NAMALWA (cell line): ENCODE measurements at regions not wholly inside any gene's neighbourhood (a gene's known extent, or its start where the extent isn't known, plus 50 kb on each side); places are given as distances from the start of the nearest gene placed in this dataset.
A peak's percentile ranks its signal among the peaks of the same experiment; 100 is the strongest.

Source experiments
- DNase-seq: peaks from one replicate; pipeline ENCODE4 v3.0.0-alpha.2; 2015; ENCODE audit warnings: low spot score

DNA sequence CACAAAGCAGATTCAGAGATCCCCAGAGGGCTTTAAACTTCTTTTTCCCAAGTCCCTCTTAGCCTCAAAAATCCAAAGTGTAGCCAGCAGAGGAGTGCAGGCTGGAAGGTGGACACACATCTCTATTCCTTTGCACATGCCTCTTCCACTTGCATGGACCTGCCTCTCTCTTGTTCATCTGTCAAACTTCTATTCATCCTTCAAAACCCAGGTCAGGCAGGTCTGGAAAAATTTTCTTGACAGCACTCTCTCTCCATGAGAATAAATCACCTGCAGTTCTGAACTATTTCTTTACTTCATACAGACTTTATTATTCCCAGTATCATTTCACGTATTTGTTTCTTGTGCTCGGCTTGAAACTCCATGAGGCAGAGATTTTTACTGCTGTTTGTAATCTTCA, 127.5 kb downstream of the SS18 start:
- no peak for DNase-seq

GRCh38 chr18:25962176-25962575, 128.2 kb downstream of the SS18 start:
- no peak for DNase-seq

DNA sequence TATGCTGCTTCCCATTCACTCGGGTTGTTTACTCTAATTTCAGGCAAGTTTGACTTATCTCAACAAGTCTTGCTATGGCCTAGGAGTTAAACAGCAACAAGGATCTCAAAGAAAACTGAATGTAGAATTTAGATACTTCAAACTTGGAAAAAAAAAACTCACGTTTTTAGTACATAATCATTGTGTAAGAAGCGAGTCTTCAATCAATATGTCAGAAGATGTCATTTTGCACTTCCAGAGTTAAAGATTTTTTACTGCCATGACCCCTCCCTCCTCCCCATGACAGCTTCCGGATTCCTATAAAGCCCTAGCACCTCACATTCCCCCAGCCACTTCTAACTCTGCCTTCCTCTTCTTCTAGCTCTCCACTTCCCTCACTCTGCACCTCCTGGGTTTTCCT, 133.4 kb downstream of the SS18 start:
- no peak for DNase-seq

DNA sequence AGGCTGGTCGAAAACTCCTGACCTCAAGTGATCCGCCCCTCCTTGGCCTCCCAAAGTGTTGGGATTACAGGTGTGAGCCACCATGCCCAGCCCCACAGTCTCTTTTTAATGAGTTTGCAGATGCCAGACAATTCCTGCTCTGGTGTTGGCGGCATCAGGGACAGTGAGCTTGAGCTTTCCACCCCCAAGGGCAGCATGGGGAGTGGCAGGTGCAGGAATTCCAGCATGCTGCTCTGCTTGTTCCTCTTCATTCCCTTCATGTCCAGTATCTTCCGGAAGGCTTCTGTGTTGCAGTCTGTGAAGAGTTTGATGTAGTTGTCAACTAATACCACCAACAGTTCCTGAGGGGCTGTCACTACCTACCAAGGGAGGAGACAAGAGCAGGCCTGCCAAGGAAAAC, 137.3 kb downstream of the SS18 start:
- no peak for DNase-seq

- no peak for DNase-seq
Observed at GRCh38 chr18:25950321-25950720, 140.1 kb downstream of the SS18 start.

GRCh38 chr18:25946540-25946939, 143.9 kb downstream of the SS18 start:
- no peak for DNase-seq

DNA sequence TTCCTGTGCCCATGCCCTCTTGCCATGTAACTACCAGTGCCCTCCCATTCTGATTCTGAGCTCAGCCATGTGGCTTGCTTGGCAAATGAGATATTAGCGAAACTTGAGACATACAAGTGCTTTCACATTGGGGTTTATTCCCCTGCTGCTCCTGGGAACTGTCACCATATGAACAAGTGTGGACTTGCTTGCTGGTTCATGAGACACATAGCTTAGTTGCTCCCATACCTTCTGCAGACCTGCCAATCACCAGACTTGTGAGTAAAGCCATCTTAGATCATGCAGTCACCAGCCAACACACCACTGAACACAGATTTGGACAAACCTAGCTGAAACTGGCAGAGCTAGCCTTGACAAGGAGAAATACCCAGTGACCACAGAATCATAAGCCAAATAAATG, 155.1 kb downstream of the SS18 start:
- DNase-seq = no peak

DNA sequence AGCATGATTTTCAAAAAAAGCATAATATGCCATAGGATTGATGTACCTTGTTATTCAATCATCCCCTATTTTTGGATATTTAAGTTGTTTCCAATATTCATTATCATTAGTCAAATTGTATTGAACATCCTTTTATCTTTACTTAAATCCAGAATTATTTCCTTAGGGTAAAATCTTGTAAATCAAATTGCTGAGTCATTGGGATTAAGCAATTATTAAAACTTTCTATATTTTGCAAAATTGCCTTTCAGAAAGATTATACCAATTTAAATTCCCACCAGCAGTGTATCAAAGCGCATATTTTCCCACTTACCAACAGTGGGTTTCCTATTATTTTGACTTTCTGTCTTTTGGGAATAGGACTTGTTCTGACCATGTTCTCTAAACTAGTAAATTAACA, 159.3 kb downstream of the SS18 start:
- DNase-seq = no peak

- no peak for DNase-seq
Observed at GRCh38 chr18:25929787-25930186, 160.6 kb downstream of the SS18 start.

DNA sequence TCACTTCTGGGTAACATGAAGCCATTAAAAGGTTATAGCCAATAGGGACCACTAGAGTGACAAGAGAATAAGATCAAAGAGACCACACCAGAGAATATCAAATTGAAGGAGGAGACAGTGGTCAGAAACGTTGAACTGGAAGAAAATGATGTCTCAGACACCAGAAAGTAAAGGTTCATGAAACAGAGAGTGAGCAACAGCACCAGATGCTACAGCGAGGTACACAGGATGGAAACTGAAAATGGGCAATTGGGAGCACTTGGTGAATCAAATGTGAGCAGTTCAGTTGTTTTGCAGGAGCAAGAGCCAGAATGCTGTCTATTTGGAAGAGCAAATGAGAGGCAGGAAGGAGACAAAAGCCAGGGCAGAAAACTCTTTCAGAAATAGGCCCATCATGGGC, 162.6 kb downstream of the SS18 start:
- no peak for DNase-seq

- DNase-seq = no peak
Observed at GRCh38 chr18:25923193-25923592, 167.2 kb downstream of the SS18 start.

DNA sequence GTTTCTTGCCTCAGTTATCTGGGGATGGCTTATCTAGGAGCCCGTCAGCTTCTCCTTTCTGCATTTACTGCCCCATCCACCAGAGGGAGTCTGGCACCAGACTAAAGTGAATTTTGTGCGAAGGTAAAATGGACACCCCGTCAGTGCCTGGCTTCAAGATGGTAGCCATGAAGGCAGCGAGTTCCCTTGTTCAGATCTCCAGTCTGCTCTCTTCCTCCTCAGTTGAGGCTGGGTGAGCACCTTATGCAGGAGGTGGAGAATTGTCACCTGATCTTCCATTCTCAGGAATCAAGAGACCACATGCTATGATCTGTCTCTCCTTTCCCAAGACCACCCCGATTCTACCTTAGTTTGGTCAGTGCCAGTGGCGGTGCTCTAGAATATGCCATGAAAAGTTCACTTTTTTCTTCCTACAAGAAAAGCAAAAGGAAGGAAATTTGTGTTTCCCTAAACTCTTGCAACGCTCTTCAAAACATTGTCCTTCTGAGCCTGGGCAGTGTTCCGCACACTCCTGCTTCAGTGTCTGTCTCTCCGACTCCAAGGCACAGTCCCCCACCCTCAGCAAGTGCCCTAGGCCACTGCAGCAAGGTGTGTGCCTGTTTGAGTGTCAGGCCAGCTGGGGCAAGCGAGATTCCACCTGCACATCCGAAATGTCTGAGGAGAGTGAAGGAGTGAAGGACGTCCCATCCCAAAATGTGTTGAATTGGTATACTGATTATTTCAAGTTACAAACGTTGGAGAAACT, 168.6 kb downstream of the SS18 start:
- DNase-seq = peak; percentile 91

DNA sequence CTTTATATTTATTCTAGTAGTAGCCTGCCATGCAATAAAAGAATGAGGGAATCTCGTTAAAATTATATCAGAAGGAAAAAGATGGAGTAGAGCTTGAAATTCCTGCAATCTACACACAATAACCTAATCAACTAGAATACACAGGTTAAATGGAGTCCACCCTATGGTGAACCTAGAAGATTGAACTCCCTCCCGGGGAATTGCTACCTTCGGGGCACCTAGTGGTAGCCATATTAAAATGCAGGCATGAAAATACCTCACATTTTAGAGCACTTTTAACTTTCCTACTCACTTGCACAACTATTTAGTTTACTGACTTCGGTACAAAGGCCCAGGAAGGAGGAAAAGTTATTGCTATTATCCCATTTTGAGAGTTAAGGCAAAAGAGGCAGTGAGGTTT, 174.5 kb downstream of the SS18 start:
- peak; percentile 42 for DNase-seq

DNA sequence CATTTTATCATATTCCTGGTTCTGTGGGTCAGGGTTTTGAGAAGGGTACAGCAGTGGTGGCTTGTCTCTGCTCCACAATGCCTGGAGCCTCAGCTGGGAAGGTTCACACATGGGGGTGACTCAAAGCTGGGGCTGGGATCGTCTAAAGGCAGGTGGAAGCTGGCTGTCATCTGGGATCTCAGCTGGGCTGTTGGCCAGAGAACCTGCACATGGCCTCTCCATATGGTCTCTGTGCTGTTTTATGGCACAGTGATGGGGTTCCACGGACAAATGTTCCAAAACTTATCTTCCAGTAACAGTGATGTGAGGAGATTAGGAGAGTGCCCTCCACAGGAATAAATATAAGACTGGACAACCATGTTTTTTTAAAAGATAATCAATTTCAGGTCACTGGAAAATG, 191.4 kb downstream of the SS18 start:
- no peak for DNase-seq

GRCh38 chr18:25896956-25897355, 193.5 kb downstream of the SS18 start:
- no peak for DNase-seq

- peak; percentile 68 for DNase-seq
Observed at GRCh38 chr18:25896178-25896780, 194.1 kb downstream of the SS18 start.

- DNase-seq = no peak
Observed at GRCh38 chr18:25895518-25895917, 194.9 kb downstream of the SS18 start.

DNA sequence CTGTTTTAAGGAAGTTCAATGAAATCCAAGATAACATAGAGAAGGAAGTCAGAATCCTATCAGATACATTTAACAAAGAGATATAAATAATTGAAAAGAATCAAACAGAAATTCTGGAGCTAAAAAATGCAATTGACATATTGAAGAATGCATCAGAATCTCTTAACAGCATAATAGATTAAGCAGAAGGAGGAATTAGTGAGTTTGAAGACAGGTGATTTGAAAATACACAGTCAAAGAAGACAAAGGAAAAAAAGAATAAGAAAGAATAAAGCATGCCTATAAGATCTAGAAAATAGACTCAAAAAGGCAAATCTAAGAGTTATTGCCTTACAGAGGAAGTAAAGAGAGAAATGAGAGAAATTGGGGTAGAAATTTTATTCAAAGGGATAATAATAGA, 204.1 kb downstream of the SS18 start:
- no peak for DNase-seq

DNA sequence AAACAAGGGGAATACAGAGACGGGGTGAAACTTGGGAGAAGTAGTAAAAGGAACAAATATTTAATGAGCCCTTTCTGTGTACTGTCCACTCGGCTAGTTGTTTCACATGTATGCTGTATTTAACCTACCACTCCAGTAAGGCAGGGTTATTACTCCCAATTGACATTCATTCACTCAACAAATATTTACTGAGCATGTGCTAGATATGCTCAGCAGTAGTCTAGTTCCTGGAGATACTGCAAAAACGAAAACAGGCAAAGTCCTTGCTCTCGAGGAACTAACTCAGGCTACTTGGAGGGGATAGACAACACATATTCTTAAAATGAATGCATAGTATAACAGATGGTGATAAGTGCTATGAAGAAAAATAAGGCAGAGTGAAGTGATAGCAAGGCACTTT, 207.3 kb downstream of the SS18 start:
- no peak for DNase-seq

DNA sequence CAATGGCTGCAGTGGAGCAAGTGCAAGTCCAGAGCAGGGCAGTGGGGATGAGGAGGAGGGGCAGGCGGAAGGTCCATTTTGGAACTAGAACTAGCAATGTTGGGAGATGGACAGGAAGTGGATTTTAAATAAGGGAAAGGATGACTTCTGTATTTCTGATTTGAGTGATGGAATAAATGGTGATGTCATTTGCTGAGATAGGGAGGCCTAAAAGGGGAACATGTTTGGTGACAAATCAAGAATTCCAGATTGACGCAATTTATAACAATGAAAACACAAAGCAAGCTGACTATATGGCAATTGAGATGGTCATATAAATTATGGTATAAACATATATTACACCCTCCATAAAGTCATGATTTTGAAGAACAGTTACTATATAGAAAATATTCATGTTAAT, 209.3 kb downstream of the SS18 start:
- no peak for DNase-seq

DNA sequence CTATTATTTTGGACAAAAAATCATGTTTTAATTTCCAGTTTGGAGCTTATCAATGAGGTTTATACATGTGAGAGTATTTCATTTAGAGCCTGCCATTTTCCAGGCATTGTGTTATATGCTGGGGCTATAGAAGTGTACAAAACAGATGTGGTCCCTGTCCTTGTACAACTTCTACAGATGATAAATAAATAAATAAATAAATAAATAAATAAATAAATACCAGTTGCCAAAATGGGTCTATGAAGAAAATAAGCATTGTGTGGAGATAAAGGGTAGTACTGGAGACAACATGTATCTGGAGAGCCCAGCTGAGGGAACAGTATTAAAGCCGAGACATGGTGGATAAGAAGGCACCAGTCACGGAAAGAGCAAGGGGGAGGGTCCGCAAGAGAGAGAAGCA, 210.0 kb downstream of the SS18 start:
- DNase-seq = no peak

DNA sequence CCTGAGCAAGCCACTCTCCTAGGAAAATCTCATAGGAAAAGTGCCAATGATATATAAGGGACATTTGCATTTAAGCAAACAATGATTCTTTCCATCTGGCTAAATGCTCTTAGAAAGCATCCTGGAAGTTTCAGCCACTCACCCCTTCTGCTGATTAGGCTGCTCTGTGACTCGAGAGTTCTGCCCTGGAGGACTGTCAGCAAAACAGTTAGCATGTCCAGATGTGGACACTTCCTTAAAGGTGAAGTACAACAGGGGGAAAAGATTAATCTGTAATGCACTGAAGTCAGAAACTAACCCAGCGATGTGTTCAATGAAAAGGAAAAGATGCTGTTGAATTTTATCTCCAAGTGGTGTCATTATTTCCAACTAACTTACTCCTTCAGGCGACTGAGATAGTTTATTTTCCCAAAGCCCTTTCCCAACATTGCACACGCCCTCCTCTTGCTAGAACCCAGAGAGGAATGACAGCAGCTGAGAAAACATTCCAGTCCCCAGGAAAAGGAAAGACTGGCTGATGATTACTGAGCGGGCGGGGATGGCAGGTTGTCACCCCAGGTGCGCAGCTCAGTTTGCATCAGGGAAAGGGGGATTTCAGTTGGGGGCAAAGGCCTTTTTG, 214.0 kb downstream of the SS18 start:
- DNase-seq = no peak

DNA sequence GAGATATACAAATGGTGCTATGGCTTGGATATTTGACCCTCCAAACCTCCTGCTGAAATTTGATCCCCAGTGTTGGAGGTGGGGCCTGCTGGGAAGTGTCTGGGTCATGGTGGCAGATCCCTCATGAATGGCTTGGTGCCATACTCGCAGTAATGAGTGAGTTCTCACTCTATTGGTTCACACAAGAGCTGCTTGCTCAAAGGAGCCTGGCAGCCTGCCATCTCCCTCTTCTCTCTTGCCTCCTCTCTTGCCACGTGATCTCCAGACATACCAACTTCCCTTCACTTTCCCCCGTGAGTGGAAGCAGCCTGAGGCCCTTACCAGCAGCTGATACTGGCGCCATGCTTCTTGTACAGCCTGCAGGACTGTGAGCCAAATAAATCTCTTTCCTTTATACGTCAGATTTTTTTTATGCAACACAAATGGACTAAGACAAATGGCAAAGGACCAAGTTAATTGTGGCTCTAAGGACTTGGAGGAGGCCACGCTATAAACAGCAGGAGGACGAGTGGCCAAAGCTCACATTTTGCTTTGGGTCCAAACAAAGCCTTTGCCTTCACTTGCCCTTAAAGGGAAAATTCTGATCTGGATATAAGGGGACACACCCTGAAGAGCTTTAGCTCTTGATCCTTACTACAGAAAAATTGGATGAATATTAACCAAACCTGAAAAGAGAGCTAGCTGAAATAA, 214.7 kb downstream of the SS18 start:
- no peak for DNase-seq
